Osteocyte (in vitro differentiated cells): ENCODE measurements at regions not wholly inside any gene's neighbourhood (a gene's known extent, or its start where the extent isn't known, plus 50 kb on each side); places are given as distances from the start of the nearest gene placed in this dataset.

Source experiments
- DNase-seq: peaks from one replicate; pipeline ENCODE4 v3.0.0; 2021; ENCODE audit warnings: mixed read lengths; ENCODE audit not compliant: unreplicated experiment; ENCODE audit errors: extremely low spot score
- H3K27ac Mint-ChIP-seq: one replicate; pipeline ENCODE4 v1.8.0; 2021; ENCODE audit warnings: mild to moderate bottlenecking, mixed read lengths; ENCODE audit not compliant: unreplicated experiment
- H3K27me3 Mint-ChIP-seq: one replicate; pipeline ENCODE4 v1.8.0; 2021; ENCODE audit warnings: mixed read lengths; ENCODE audit not compliant: unreplicated experiment
- H3K36me3 Mint-ChIP-seq: one replicate; pipeline ENCODE4 v1.8.0; 2021; ENCODE audit warnings: mixed read lengths; ENCODE audit not compliant: unreplicated experiment
- H3K4me1 Mint-ChIP-seq: one replicate; pipeline ENCODE4 v1.8.0; 2021; ENCODE audit warnings: mixed read lengths; ENCODE audit not compliant: unreplicated experiment
- H3K4me3 Mint-ChIP-seq: one replicate; pipeline ENCODE4 v1.8.0; 2021; ENCODE audit warnings: mild to moderate bottlenecking, moderate library complexity, mixed read lengths; ENCODE audit not compliant: unreplicated experiment
- H3K9me3 Mint-ChIP-seq: one replicate; pipeline ENCODE4 v1.8.0; 2021; ENCODE audit warnings: mixed read lengths; ENCODE audit not compliant: unreplicated experiment
- TF ChIP-seq, protein P1 (sequence below): fragments of 200-600 bp; sonication (generic); IDR thresholded peaks from 2 replicates; pipeline ENCODE4 v1.5.0; 2021; ENCODE audit warnings: antibody characterized with exemption, mild to moderate bottlenecking, moderate library complexity

DNA sequence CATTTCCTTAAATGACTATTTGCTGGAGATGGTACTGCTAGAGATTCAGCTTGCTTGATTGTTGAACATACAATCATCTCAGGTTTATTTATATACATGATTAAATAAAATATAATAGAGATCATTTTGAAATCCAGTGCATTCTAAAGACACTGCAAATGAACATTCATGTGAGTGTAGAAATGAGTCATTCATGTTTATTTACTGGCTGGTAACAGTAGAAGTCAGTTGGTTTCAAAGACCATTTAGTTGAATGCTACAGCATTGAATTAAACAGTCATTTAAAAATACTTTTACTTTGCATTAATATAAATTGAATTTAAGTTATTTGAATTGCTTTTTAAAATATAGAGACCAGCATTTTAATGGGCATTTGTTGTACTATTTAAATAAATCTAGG, 551.9 kb upstream of the GOLIM4 start:
- Mint-ChIP-seq H3K27me3 (no peaks in the 10 kb centered on the region), H3K4me3 (no peak overlapping the region), H3K9me3 (no peaks in the 10 kb centered on the region), H3K4me1 (no peaks in the 10 kb centered on the region), H3K36me3 (no peaks in the 10 kb centered on the region), H3K27ac (no peak overlapping the region)
- TF ChIP-seq, protein P1, sequence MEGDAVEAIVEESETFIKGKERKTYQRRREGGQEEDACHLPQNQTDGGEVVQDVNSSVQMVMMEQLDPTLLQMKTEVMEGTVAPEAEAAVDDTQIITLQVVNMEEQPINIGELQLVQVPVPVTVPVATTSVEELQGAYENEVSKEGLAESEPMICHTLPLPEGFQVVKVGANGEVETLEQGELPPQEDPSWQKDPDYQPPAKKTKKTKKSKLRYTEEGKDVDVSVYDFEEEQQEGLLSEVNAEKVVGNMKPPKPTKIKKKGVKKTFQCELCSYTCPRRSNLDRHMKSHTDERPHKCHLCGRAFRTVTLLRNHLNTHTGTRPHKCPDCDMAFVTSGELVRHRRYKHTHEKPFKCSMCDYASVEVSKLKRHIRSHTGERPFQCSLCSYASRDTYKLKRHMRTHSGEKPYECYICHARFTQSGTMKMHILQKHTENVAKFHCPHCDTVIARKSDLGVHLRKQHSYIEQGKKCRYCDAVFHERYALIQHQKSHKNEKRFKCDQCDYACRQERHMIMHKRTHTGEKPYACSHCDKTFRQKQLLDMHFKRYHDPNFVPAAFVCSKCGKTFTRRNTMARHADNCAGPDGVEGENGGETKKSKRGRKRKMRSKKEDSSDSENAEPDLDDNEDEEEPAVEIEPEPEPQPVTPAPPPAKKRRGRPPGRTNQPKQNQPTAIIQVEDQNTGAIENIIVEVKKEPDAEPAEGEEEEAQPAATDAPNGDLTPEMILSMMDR: no peak
- DNase-seq: no peak

DNA sequence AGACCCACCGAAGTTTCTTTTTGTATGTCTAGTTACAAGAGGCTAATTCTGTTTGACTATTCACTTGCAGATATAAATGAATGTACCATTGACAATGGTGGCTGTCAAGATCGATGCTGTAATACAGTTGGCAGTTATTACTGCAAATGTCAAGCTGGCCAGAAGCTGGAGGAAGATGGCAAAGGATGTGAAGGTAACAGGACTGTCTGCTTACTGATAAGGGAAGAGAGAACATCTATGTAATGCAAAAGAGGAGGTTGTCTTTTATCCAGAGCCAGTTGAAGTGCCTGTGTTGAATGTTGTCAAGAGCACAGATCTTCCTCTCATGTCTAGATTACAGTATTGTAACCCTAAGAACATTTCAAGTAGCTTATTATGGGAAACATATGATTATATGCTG, 549.5 kb upstream of the GOLIM4 start:
- Mint-ChIP-seq H3K4me1 (no peaks in the 10 kb centered on the region), H3K36me3 (no peaks in the 10 kb centered on the region), H3K4me3 (no peak overlapping the region), H3K9me3 (no peaks in the 10 kb centered on the region), H3K27me3 (no peaks in the 10 kb centered on the region), H3K27ac (no peak overlapping the region)
- TF ChIP-seq, protein P1: no peak
- no peak for DNase-seq

DNA sequence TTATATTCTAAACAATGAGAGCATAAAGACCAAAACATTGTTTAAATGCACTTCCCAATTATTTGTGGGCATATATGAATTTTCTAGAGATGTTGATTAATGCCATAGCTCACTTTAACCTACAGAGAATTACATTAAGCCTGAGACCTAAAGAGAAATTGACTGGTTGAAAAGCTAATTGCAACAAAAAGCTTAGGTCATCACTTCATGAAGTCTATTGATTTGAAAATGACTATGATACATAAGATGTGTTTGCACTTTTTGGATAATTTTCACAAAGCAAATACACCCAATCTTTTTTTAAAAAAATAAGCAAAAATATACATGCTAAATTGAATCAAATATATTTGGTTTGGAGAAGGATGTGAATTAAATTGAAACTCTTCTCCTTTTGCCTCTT, 532.8 kb upstream of the GOLIM4 start:
- Mint-ChIP-seq H3K27ac (no peak overlapping the region), H3K4me3 (no peak overlapping the region), H3K9me3 (no peaks in the 10 kb centered on the region), H3K27me3 (no peaks in the 10 kb centered on the region), H3K36me3 (no peaks in the 10 kb centered on the region), H3K4me1 (no peaks in the 10 kb centered on the region)
- TF ChIP-seq, protein P1: no peak
- DNase-seq: no peak

DNA sequence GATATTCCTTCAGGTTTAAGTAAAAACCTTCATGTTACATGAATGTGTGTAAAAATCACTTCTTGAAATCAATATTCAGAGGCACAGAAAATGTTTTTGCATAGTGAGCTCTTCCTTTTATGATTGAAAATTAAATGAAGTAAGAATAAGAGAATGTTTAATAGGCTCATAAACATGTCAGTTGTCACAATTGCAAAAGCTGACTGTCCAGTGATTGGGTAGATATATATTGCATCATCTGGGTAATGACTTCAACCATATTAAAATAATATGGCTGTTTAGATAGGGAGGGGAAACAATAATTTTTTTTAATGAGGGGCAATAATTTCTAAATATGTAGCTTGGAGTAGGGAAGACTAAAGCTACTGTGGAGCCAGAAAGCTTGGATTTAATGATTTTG, 529.8 kb upstream of the GOLIM4 start:
- Mint-ChIP-seq H3K4me1 (no peaks in the 10 kb centered on the region), H3K36me3 (no peaks in the 10 kb centered on the region), H3K4me3 (no peak overlapping the region), H3K27ac (no peak overlapping the region), H3K9me3 (no peaks in the 10 kb centered on the region), H3K27me3 (no peaks in the 10 kb centered on the region)
- TF ChIP-seq, protein P1: no peak
- DNase-seq: no peak

DNA sequence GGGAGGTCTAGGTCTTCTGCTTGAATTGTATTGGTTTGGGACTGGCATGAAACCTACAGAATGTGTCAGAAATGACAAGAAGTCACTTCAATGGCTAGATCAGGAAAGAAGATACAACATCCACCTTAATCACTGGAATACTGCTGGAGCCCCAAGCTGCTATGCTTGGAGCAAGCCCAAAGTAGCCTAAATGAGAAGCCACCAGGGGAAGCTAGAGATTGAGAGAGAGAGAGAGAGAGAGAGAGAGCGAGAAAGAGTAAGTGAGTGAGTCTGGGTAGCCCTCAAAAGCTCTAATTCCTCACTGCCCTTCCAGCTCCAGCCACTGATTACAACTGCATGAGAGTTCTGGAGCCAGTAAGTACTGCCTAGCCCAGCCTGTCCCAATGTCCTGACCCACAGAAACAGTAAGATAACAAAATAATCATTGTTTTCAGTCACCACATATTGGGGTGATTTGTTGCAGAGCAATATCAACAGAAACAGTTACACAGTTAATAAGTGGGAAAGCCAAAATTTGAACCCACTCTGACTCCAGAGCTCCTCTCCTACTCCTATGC, 529.2 kb upstream of the GOLIM4 start:
- Mint-ChIP-seq H3K4me3 (no peak overlapping the region), H3K27ac (no peak overlapping the region), H3K27me3 (no peaks in the 10 kb centered on the region), H3K36me3 (no peaks in the 10 kb centered on the region), H3K9me3 (no peaks in the 10 kb centered on the region), H3K4me1 (no peaks in the 10 kb centered on the region)
- TF ChIP-seq, protein P1: no peak
- DNase-seq: no peak
